H1 (cell line): ENCODE measurements at regions not wholly inside any gene's neighbourhood (a gene's known extent, or its start where the extent isn't known, plus 50 kb on each side); places are given as distances from the start of the nearest gene placed in this dataset.

ENCODE experiments used
- CTCF ChIA-PET: fragments of 300-600 bp; sonication (Branson Sonifier 250); formaldehyde crosslinking; loops from one replicate; lab custom pipeline; 2021; ENCODE audit not compliant: partially characterized antibody; lab: Charles Lee
- POLR2A ChIA-PET: fragments of 300-600 bp; sonication (Branson Sonifier 250); formaldehyde crosslinking; loops from one replicate; lab custom pipeline; 2021; ENCODE audit warnings: inconsistent platforms; ENCODE audit not compliant: partially characterized antibody; lab: Charles Lee
- DNase-seq, 2 experiments: peaks; one replicate each; pipeline versions ENCODE4 v3.0.0 to v3.0.0-alpha.2; 2010 to 2022; ENCODE audit warnings: low spot score in 2 of 2, low read depth in 1 of 2, mixed read lengths in 1 of 2
- FAIRE-seq: peaks from 2 replicates; lab custom pipeline; 2011; peaks lifted over from hg19 to GRCh38; lab: Jason Lieb, UNC
- H2AFZ ChIP-seq: 2 replicates; pipeline ENCODE4 v1.8.1; 2012; ENCODE audit warnings: low read length, inconsistent platforms
- H2AK5ac ChIP-seq: 2 replicates; pipeline ENCODE4 v1.6.1; 2013; ENCODE audit warnings: low read depth, low read length
- H2BK120ac ChIP-seq: replicated peaks from 2 replicates; pipeline ENCODE3; 2013; ENCODE audit warnings: low read depth, low read length, inconsistent platforms
- H2BK12ac ChIP-seq: 2 replicates; pipeline ENCODE4 v1.6.1; 2013; ENCODE audit warnings: low read depth, low read length
- H2BK15ac ChIP-seq: 2 replicates; pipeline ENCODE4 v1.6.1; 2013; ENCODE audit warnings: low read length
- H2BK20ac ChIP-seq: 2 replicates; pipeline ENCODE4 v1.6.1; 2013; ENCODE audit warnings: low read length
- H2BK5ac ChIP-seq: 2 replicates; pipeline ENCODE4 v1.6.1; 2013; ENCODE audit warnings: low read depth, low read length
- H3K14ac ChIP-seq: 2 replicates; pipeline ENCODE4 v1.6.1; 2013; ENCODE audit warnings: inconsistent platforms; ENCODE audit not compliant: insufficient read length
- H3K18ac ChIP-seq: 2 replicates; pipeline ENCODE4 v1.6.1; 2013; ENCODE audit warnings: low read length; ENCODE audit errors: extremely low read depth
- H3K23ac ChIP-seq: 2 replicates; pipeline ENCODE4 v1.6.1; 2013; ENCODE audit warnings: inconsistent platforms; ENCODE audit not compliant: insufficient read length
- H3K23me2 ChIP-seq: 2 replicates; pipeline ENCODE4 v1.6.1; 2013; ENCODE audit warnings: low read depth, low read length
- H3K27ac ChIP-seq: 2 replicates; pipeline ENCODE4 v1.6.1; 2011; ENCODE audit warnings: low read depth, low read length, inconsistent platforms
- H3K27me3 ChIP-seq, 4 experiments: replicated peaks in 1 of 4; 1 replicate in 1 of 4; 2 replicates in 3 of 4; pipeline versions ENCODE4 v1.6.1 to v1.8.1; 2011 to 2013; ENCODE audit warnings: low read length in 3 of 4, mild to moderate bottlenecking in 3 of 4, inconsistent platforms in 2 of 4, mixed read lengths in 2 of 4, moderate library complexity in 1 of 4; ENCODE audit not compliant: control insufficient read depth in 3 of 4, insufficient read depth in 3 of 4; ENCODE audit errors: extremely low read depth in 1 of 4
- H3K36me3 ChIP-seq, 4 experiments: 2 replicates each; pipeline versions ENCODE4 v1.6.1 to v1.8.1; 2011 to 2013; ENCODE audit warnings: mild to moderate bottlenecking in 4 of 4, low read length in 3 of 4, moderate library complexity in 2 of 4, control low read depth in 1 of 4, inconsistent platforms in 1 of 4; ENCODE audit not compliant: insufficient read depth in 4 of 4, control insufficient read depth in 2 of 4
- H3K4ac ChIP-seq: replicated peaks from 2 replicates; pipeline ENCODE3; 2013; ENCODE audit warnings: low read length, low read depth, mixed read lengths, inconsistent platforms; ENCODE audit not compliant: insufficient read length
- H3K4me1 ChIP-seq, 4 experiments: replicated peaks in 1 of 4; 1 replicate in 1 of 4; 2 replicates in 3 of 4; pipeline versions ENCODE4 v1.6.1 to v1.8.1; 2011 to 2013; ENCODE audit warnings: low read length in 3 of 4, inconsistent platforms in 2 of 4, mixed read lengths in 1 of 4; ENCODE audit not compliant: insufficient read depth in 4 of 4, control insufficient read depth in 3 of 4
- H3K4me2 ChIP-seq, 2 experiments: 2 replicates each; pipeline versions ENCODE4 v1.6.1 to v1.8.1; 2011 to 2013; ENCODE audit warnings: low read depth in 2 of 2, low read length in 2 of 2, control low read depth in 1 of 2, inconsistent platforms in 1 of 2, mild to moderate bottlenecking in 1 of 2; ENCODE audit not compliant: insufficient read depth in 1 of 2
- H3K4me3 ChIP-seq, 4 experiments: fragments of 200-600, 300-600 bp in 1 of 4; sonication (generic), shearing (Covaris generic), sonication (Bioruptor Twin) in 1 of 4; 2 replicates each; pipeline versions ENCODE4 v1.5.1 to v1.8.1; 2011 to 2016; ENCODE audit warnings: low read length in 4 of 4, low read depth in 3 of 4, control low read depth in 2 of 4, inconsistent platforms in 2 of 4, mild to moderate bottlenecking in 2 of 4, mixed read lengths in 1 of 4, moderate library complexity in 1 of 4; ENCODE audit not compliant: insufficient read depth in 2 of 4; ENCODE audit errors: extremely low read depth in 1 of 4
- H3K56ac ChIP-seq: replicated peaks from 2 replicates; pipeline ENCODE3; 2013; ENCODE audit warnings: low read depth, mild to moderate bottlenecking, mixed read lengths, low read length, inconsistent platforms; ENCODE audit not compliant: insufficient read length
- H3K79me1 ChIP-seq: 2 replicates; pipeline ENCODE4 v1.6.1; 2013; ENCODE audit warnings: low read depth, low read length, control low read depth
- H3K79me2 ChIP-seq, 2 experiments: 2 replicates each; pipeline versions ENCODE4 v1.6.1 to v1.8.1; 2012 to 2013; ENCODE audit warnings: low read length in 2 of 2, mild to moderate bottlenecking in 2 of 2, inconsistent platforms in 1 of 2; ENCODE audit not compliant: insufficient read depth in 2 of 2, control insufficient read depth in 1 of 2
- H3K9ac ChIP-seq, 4 experiments: replicated peaks in 1 of 4; 1 replicate in 1 of 4; 2 replicates in 3 of 4; pipeline versions ENCODE4 v1.6.1 to v1.8.1; 2011 to 2013; ENCODE audit warnings: low read depth in 3 of 4, low read length in 3 of 4, control low read depth in 2 of 4, mild to moderate bottlenecking in 2 of 4, moderate library complexity in 2 of 4, inconsistent platforms in 1 of 4; ENCODE audit errors: extremely low read depth in 1 of 4
- H3K9me3 ChIP-seq, 2 experiments: 2 replicates each; pipeline versions ENCODE4 v1.6.1 to v1.8.1; 2012 to 2013; ENCODE audit warnings: mild to moderate bottlenecking in 2 of 2, moderate library complexity in 2 of 2, control low read depth in 1 of 2, inconsistent platforms in 1 of 2, low read depth in 1 of 2, low read length in 1 of 2, mixed read lengths in 1 of 2; ENCODE audit not compliant: insufficient read depth in 2 of 2
- H4K20me1 ChIP-seq, 2 experiments: replicated peaks in 1 of 2; 2 replicates each; pipeline versions ENCODE3 to v1.8.1; 2011 to 2013; ENCODE audit warnings: inconsistent platforms in 2 of 2, low read length in 2 of 2, mild to moderate bottlenecking in 1 of 2; ENCODE audit not compliant: insufficient read depth in 2 of 2, control insufficient read depth in 1 of 2
- H4K5ac ChIP-seq: 2 replicates; pipeline ENCODE4 v1.6.1; 2013; ENCODE audit warnings: low read length, low read depth, mixed read lengths, inconsistent platforms; ENCODE audit not compliant: insufficient read length
- H4K8ac ChIP-seq: 2 replicates; pipeline ENCODE4 v1.8.0; 2013; ENCODE audit warnings: mild to moderate bottlenecking, moderate library complexity, low read length, inconsistent platforms; ENCODE audit not compliant: insufficient read depth; ENCODE audit errors: extremely low read depth
- H4K91ac ChIP-seq: replicated peaks from 2 replicates; pipeline ENCODE3; 2013; ENCODE audit warnings: low read length, mixed read lengths, inconsistent platforms; ENCODE audit not compliant: insufficient read length
- ASH2L ChIP-seq: fragments of 200-600, 300-600 bp; sonication (generic); IDR thresholded peaks from one replicate; pipeline ENCODE4 v1.7.1; 2017; ENCODE audit warnings: low read length
- CBX8 ChIP-seq: fragments of 300-800, 300-1000 bp; sonication (generic); IDR thresholded peaks from 2 replicates; pipeline ENCODE4 v1.7.1; 2016; ENCODE audit warnings: low read depth, low read length, borderline replicate concordance
- EP300 ChIP-seq, 2 experiments: IDR thresholded peaks; 1 replicate in 1 of 2; 2 replicates in 1 of 2; pipeline ENCODE4 v1.6.1; 2011 to 2012; ENCODE audit warnings: low read depth in 2 of 2, low read length in 2 of 2, mild to moderate bottlenecking in 2 of 2, borderline replicate concordance in 1 of 2, inconsistent platforms in 1 of 2, moderate library complexity in 1 of 2
- GTF2F1 ChIP-seq: IDR thresholded peaks from 2 replicates; pipeline ENCODE4 v1.6.1; 2012; ENCODE audit warnings: low read depth, low read length, improper control_type of control experiment, borderline replicate concordance
- NRF1 ChIP-seq: IDR thresholded peaks from 2 replicates; pipeline ENCODE4 v1.6.1; 2011; ENCODE audit warnings: mild to moderate bottlenecking, low read depth, low read length, improper control_type of control experiment
- POU5F1 ChIP-seq: IDR thresholded peaks from 2 replicates; pipeline ENCODE4 v1.6.1; 2011; ENCODE audit warnings: low read depth, mild to moderate bottlenecking, low read length, moderate library complexity
- RAD21 ChIP-seq, 2 experiments: IDR thresholded peaks in 1 of 2; conservative IDR thresholded peaks in 1 of 2; 2 replicates each; pipeline ENCODE4 v1.6.1; 2011; ENCODE audit warnings: low read depth in 2 of 2, low read length in 2 of 2, improper control_type of control experiment in 1 of 2, inconsistent platforms in 1 of 2, mild to moderate bottlenecking in 1 of 2, moderate library complexity in 1 of 2
- SIN3A ChIP-seq, 2 experiments: IDR thresholded peaks in 1 of 2; conservative IDR thresholded peaks in 1 of 2; 2 replicates each; pipeline ENCODE4 v1.6.1; 2011 to 2012; ENCODE audit warnings: low read length in 2 of 2, improper control_type of control experiment in 1 of 2, low read depth in 1 of 2, mild to moderate bottlenecking in 1 of 2
- SIX5 ChIP-seq: IDR thresholded peaks from 2 replicates; pipeline ENCODE4 v1.6.1; 2011; ENCODE audit warnings: mild to moderate bottlenecking, low read depth, low read length
- SP4 ChIP-seq: IDR thresholded peaks from 2 replicates; pipeline ENCODE4 v1.6.1; 2012; ENCODE audit warnings: low read length, inconsistent platforms
- SRF ChIP-seq: IDR thresholded peaks from 2 replicates; pipeline ENCODE4 v1.6.1; 2011; ENCODE audit warnings: mild to moderate bottlenecking, low read depth, low read length, moderate library complexity
- TAF7 ChIP-seq: optimal IDR thresholded peaks from 2 replicates; pipeline ENCODE3; 2011; ENCODE audit warnings: low read depth, mild to moderate bottlenecking, inconsistent platforms, low read length, moderate library complexity, borderline replicate concordance
- WGBS, 2 experiments: shearing (Covaris generic) in 1 of 2; methylation state at CpG; one replicate each; pipeline versions ENCODE4 v1.1.6 to v1.1.7; 2013 to 2015; ENCODE audit warnings: low lambda C conversion rate in 2 of 2, mixed read lengths in 2 of 2, inconsistent platforms in 1 of 2, low coverage in 1 of 2, missing lambda C conversion rate in 1 of 2; ENCODE audit not compliant: insufficient replicate concordance in 2 of 2, insufficient coverage in 1 of 2, insufficient read length in 1 of 2; ENCODE audit errors: extremely low coverage in 1 of 2, missing lambda C conversion rate in 1 of 2; 5-methylcytosine and 5-hydroxymethylcytosine counted together

- Histone ChIP-seq H2BK20ac (no peak overlapping the region), H2BK5ac (no peak overlapping the region), H3K27me3 (peaks cover 0 to 12% (median 7%) of the 10 kb centered on the region in 4 experiments; a peak in 4 of 7 replicates), H3K14ac (no peak overlapping the region), H2AK5ac (no peak overlapping the region), H3K56ac (no peak overlapping the region), H4K8ac (no peak overlapping the region), H3K23ac (no peak overlapping the region), H4K5ac (no peak overlapping the region), H2BK15ac (no peak overlapping the region), H3K4me2 (no peak overlapping the region; a peak in 1 of 4 replicates), H3K79me1 (peaks cover 2% of the 10 kb centered on the region; the same call in 1 of the 2 replicates), H3K9ac (no peak overlapping the region), H2BK120ac (no peak overlapping the region), H3K23me2 (peaks cover 16% of the 10 kb centered on the region), H3K4ac (no peak overlapping the region), H3K9me3 (no peaks in the 10 kb centered on the region), H3K18ac (no peak overlapping the region), H2AFZ (no peak overlapping the region), H3K4me1 (peaks cover 5 to 13% (median 7%) of the 10 kb centered on the region in 4 experiments; a peak in 6 of 7 replicates), H4K91ac (no peak overlapping the region), H2BK12ac (no peak overlapping the region), H3K36me3 (no peaks in the 10 kb centered on the region), H3K79me2 (peaks cover 0 to 64% of the 10 kb centered on the region in 2 experiments; a peak in 3 of 4 replicates), H4K20me1 (peaks cover 5 to 8% of the 10 kb centered on the region in 2 experiments), H3K4me3 (no peak overlapping the region), H3K27ac (no peak overlapping the region)
- FAIRE-seq (no peak), DNase-seq (no peak)
- WGBS, 2 experiments = 94% methylated on average over 1 of the region's 1 CpG; no CpG with 5 or more reads in 1 of the 2 experiments
- TF ChIP-seq TAF7 = no peak
- TF ChIP-seq RAD21 (IDR thresholded peaks at IDR 0.05 in 1 of 2, conservative IDR thresholded peaks at IDR 0.05 in 1 of 2; ENCODE audit: low read depth in 2 of 2, low read length in 2 of 2) = no peak
- no peak for TF ChIP-seq EP300 (IDR thresholded peaks at IDR 0.05; ENCODE audit: borderline replicate concordance in 1 of 2, low read depth in 2 of 2, low read length in 2 of 2)
- no peak for TF ChIP-seq SIN3A (conservative IDR thresholded peaks at IDR 0.05 in 1 of 2, IDR thresholded peaks at IDR 0.05 in 1 of 2; ENCODE audit: low read depth in 1 of 2, low read length in 2 of 2)
- no peak for TF ChIP-seq POU5F1
- TF ChIP-seq GTF2F1 = no peak
- TF ChIP-seq SIX5 = no peak
- TF ChIP-seq CBX8 = no peak
- no peak for TF ChIP-seq NRF1
- TF ChIP-seq SRF = no peak
- no peak for TF ChIP-seq SP4
- TF ChIP-seq ASH2L = no peak
- ChIA-PET POLR2A (no interaction called here), CTCF (interaction anchor here (0.6 to 1.6 kb wide), 5 partner anchors 80 to 334 kb away, joined by 3 read pairs; no protein-coding TSS in a partner anchor)
These were observed 157.0 kb downstream of the C9orf152 start for GRCh38 chr9:110050925-110051355.
